Esophagus (tissue), 2 donors: ENCODE measurements at regions not wholly inside any gene's neighbourhood (a gene's known extent, or its start where the extent isn't known, plus 50 kb on each side); places are given as distances from the start of the nearest gene placed in this dataset.
"Not testable (repeated sequence)": the region's sequence is repeated elsewhere in the genome, so short reads cannot be mapped to it uniquely, and the experiment has no call there.

Experiments used
- H3K27ac ChIP-seq, 2 donors: one replicate each; pipeline ENCODE4 v1.5.1; 2013; ENCODE audit warnings: low read depth in 2 of 2, mild to moderate bottlenecking in 2 of 2, inconsistent platforms in 1 of 2, low read length in 1 of 2, moderate library complexity in 1 of 2
- H3K27me3 ChIP-seq, 2 donors: one replicate each; pipeline ENCODE4 v1.6.1; 2013; ENCODE audit warnings: low read length in 2 of 2, control low read depth in 1 of 2, mild to moderate bottlenecking in 1 of 2; ENCODE audit not compliant: insufficient read depth in 2 of 2, control insufficient read depth in 1 of 2
- H3K36me3 ChIP-seq, 2 donors: one replicate each; pipeline ENCODE4 v1.6.1; 2013; ENCODE audit warnings: low read length in 1 of 2; ENCODE audit not compliant: control insufficient read depth in 2 of 2, insufficient read depth in 2 of 2
- H3K4me1 ChIP-seq, 2 donors: one replicate each; pipeline ENCODE4 v1.6.1; 2013; ENCODE audit warnings: low read length in 1 of 2; ENCODE audit not compliant: control insufficient read depth in 2 of 2, insufficient read depth in 2 of 2
- H3K4me3 ChIP-seq, 2 donors: one replicate each; pipeline ENCODE4 v1.5.1; 2013; ENCODE audit warnings: low read length in 2 of 2, mild to moderate bottlenecking in 2 of 2, low read depth in 1 of 2, moderate library complexity in 1 of 2
- H3K9me3 ChIP-seq, 2 donors: one replicate each; pipeline ENCODE4 v1.6.1; 2013; ENCODE audit warnings: mild to moderate bottlenecking in 2 of 2, low read depth in 1 of 2, low read length in 1 of 2, moderate library complexity in 1 of 2; ENCODE audit not compliant: control insufficient read depth in 2 of 2, insufficient read depth in 1 of 2
- WGBS, 2 donors: extraction: QIAGEN DNeasy Blood & Tissue Kit; methylation state at CpG; one replicate each; pipeline ENCODE4 v1.1.7; 2013; 5-methylcytosine and 5-hydroxymethylcytosine counted together
- donor health status: healthy with polysubstance abuse.
- donor health status: Bipolar disorder and iron deficiency.

DNA sequence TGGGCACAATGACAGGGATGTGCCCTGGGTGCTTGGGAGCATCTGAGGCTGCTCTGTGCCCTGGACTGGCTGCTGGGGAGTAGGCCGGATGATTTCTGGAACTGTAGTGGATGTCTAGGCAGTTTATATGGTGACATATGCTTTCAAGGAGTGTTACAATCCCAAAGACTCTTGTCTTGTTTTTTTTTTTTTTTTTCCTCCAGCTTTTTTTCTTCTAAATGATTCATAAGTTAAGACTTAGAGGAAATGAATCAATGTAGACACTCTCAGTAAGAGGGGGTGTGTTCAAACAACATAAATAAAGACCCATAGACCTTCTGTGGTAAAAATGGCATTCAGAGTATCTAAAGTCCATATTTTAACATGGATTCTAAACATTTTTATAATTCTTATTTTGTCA lies 706.1 kb upstream of the GOLIM4 start:
- H3K4me1 ChIP-seq = no peaks in the 10 kb centered on the region

DNA sequence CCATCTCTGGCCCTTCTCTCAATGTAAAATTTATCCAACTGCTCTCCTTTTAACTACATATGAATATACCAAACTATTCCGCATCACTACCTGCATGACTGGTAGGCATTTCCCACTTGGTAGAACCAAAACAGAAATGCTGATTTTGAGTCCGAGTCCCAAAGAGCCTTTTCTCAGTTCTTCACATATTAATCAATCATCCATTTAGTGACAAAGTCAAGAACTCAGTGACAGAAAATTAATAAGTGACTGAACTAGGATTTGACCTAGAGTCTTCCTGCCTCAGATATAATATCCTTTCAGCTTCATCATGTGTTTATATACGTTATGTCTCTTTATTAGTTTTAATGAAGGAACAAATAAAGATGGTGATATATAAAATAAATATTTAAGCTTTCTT lies 700.6 kb upstream of the GOLIM4 start:
- 77 to 80% methylated on average over 3 of the region's 3 CpGs for WGBS, 2 donors
- Histone ChIP-seq H3K4me1 (no peaks in the 10 kb centered on the region), H3K9me3 (no peaks in the 10 kb centered on the region), H3K27me3 (no peaks in the 10 kb centered on the region), H3K27ac (no peak overlapping the region), H3K36me3 (no peaks in the 10 kb centered on the region), H3K4me3 (no peak overlapping the region)

More for the DNA sequence above, 706.1 kb upstream of the GOLIM4 start:
- no peak overlapping the region for H3K27ac ChIP-seq
- H3K27me3 ChIP-seq = no peaks in the 10 kb centered on the region
- WGBS, 2 donors = 85 to 87% methylated on average over 1 of the region's 1 CpG
- H3K9me3 ChIP-seq = no peaks in the 10 kb centered on the region
- H3K36me3 ChIP-seq = no peaks in the 10 kb centered on the region
- no peak overlapping the region for H3K4me3 ChIP-seq

DNA sequence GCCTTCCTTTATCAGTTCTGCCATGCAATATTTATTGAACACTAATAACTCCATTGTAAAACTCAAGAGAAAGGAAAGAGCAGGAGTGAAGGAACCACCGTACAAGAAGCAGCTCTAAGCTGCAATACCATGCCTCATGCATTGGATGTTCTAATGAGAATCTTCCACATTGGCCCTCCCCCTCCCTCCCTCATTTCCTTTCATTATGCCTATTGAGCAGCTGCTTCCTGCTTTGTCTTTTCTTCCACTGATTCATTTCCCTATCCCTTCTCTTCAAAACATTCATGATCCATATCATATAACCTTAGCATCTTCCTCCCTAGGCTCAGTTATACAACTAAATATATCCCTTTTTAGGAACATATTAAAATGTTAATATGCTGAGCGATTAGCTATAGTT lies 698.7 kb upstream of the GOLIM4 start:
- Histone ChIP-seq H3K9me3 (no peaks in the 10 kb centered on the region), H3K27ac (no peak overlapping the region), H3K36me3 (no peaks in the 10 kb centered on the region), H3K4me3 (no peak overlapping the region), H3K4me1 (no peaks in the 10 kb centered on the region), H3K27me3 (no peaks in the 10 kb centered on the region)
- WGBS, 2 donors = 82 to 83% methylated on average over 2 of the region's 2 CpGs

DNA sequence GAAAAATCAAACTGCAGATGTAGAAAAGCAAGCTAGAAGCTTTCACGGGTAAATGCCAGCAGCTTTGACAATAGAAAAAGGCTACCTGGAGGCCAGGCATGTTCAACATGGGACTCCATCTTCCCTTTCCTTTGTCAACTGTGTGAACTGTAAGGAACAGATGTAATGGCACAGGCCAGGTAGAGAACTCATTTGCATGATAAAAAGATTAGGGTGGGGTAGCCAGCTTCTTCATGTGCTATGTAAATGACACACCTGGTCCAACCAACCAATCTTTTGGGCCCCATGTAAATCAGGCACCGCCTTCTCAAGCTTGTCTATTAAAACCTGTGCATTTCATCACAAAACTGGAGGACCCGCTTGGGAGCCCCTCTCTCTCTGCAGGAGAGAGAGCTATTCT lies 686.5 kb upstream of the GOLIM4 start:
- 90 to 93% methylated on average over 3 of the region's 3 CpGs for WGBS, 2 donors

DNA sequence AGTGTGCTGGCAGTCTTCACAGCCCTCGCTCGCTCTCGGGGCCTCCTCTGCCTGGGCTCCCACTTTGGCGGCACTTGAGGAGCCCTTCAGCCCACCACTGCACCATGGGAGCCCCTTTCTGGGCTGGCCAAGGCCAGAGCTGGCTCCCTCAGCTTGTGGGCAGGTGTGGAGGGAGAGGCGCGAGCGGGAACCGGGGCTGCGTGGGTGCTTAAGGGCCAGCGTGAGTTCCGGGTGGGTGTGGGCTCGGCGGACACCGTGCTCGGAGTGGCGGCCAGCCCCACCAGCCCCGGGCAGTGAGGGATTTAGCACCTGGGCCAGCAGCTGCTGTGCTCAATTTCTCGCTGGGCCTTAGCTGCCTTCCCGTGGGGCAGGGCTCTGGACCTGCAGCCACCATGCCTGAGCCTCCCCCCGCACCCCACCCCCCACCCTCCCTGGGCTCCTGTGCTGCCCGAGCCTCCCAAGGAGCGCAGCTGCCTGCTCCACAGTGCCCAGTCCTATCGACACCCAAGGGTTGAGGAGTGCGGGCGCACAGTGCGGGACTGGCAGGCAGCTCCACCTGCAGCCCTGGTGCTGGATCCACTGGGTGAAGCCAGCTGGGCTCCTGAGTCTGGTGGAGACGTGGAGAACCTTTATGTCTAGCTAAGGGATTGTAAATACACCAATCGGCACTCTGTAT lies 684.4 kb upstream of the GOLIM4 start:
- not testable (repeated sequence) for H3K27ac ChIP-seq, H3K4me1 ChIP-seq, H3K4me3 ChIP-seq, H3K36me3 ChIP-seq, H3K9me3 ChIP-seq, H3K27me3 ChIP-seq
- WGBS, 2 donors = 95 to 96% methylated on average over 26 to 28 of the region's 28 CpGs

More for the DNA sequence above, 686.5 kb upstream of the GOLIM4 start:
- no peaks in the 10 kb centered on the region for H3K4me1 ChIP-seq
- no peaks in the 10 kb centered on the region for H3K27me3 ChIP-seq
- no peaks in the 10 kb centered on the region for H3K36me3 ChIP-seq
- no peaks in the 10 kb centered on the region for H3K9me3 ChIP-seq
- no peak overlapping the region for H3K27ac ChIP-seq
- no peak overlapping the region for H3K4me3 ChIP-seq

DNA sequence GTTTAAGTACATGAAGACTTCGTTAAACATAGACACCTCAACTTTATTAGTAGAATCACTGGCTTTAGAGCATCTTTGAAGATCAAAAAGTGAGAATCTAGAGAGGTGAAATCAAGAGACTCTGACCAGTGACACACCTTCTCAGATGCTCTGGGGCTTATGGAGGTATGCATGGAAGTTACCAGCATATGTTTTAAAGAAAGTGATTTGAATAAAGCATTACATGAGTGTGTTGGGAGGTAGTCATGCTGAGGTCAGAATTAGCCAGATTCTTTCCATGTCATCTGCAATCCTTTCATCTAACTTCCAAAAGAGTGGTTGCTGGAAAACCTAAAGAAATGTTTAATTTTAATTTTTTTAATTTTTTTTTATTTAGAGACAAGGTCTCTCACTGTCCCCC lies 658.0 kb upstream of the GOLIM4 start:
- Histone ChIP-seq H3K4me3 (no peak overlapping the region), H3K4me1 (no peaks in the 10 kb centered on the region), H3K27me3 (no peaks in the 10 kb centered on the region), H3K9me3 (no peaks in the 10 kb centered on the region), H3K27ac (no peak overlapping the region), H3K36me3 (no peaks in the 10 kb centered on the region)
- WGBS, 2 donors = 63 to 73% methylated on average over 1 of the region's 1 CpG

DNA sequence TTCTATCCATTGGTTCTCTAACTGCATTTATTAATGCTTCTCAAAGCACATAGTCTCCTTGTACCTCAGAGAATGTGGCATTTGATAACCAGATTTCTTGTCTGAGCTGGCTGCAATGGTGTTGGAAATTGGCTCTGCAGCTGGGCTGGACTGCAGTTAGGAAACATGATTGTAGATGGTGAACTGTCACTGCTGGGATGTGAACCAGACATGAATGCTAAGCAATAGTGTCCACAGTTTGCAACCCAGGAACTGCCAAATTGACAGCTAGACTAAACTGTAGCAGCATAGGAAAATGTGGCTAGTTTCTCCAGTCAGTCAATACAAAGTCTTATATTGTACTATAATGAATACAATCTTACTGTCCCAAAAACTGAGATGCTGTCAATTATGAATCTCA lies 656.6 kb upstream of the GOLIM4 start:
- Histone ChIP-seq H3K9me3 (no peaks in the 10 kb centered on the region), H3K4me3 (no peak overlapping the region), H3K27ac (no peak overlapping the region), H3K36me3 (no peaks in the 10 kb centered on the region), H3K4me1 (no peaks in the 10 kb centered on the region), H3K27me3 (no peaks in the 10 kb centered on the region)

DNA sequence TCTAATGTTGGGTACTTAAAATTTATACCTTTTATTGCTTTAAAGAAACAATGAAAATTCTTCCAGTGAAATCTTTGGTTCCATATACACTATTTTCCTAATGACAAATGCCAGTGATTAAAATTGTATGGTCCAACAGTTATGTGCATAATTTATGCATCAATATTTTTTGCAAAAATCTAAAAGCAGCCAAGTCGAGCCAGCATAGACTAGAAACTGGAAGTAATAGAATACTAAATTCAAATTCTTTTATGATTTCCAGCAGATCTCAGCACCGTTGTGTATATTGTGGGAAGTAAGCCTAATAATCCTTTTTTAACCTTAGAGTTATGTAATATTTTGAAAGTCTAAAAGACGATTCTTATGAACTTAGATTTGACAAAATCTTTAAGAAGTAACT lies 652.0 kb upstream of the GOLIM4 start:
- Histone ChIP-seq H3K27me3 (no peaks in the 10 kb centered on the region), H3K36me3 (no peaks in the 10 kb centered on the region), H3K27ac (no peak overlapping the region), H3K9me3 (no peaks in the 10 kb centered on the region), H3K4me3 (no peak overlapping the region), H3K4me1 (no peaks in the 10 kb centered on the region)
- WGBS, 2 donors = 72 to 76% methylated on average over 3 of the region's 3 CpGs

DNA sequence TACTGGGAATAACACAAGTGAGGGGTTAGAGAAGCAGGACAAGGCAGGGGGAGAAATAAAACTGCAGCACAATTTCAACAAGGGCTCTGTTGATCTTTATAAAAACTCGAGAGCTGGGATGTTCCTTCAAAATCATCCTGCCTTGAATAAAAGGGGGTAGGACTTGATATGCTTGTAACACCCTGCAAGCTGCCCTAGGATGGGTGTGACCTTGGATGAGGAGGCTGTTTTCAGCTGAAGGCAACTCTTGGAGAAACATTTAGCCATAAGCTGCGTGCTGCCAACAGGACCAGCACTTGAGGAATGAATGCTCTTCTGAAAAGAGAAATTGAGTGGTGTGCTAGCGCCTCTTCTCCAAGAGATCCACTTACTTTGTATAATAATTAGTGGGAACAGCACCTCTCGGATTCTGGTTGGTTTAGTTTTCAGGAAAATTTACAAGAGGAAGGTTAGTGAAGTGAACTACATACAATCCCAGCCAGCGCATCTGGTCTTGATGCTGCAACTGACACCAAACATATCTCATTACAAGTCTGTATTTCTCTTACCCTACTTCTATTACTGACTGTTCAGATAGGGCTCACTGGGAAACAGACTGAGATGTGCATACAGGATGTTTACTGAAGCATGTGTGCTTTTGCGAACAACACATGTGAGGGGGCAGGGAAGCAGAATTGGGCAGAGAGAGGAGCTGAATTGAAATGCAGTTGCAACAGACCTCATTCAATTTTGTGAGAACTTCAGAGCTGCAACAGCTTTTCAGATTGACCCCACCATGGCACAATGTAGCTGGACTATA lies 643.0 kb upstream of the GOLIM4 start:
- no peaks in the 10 kb centered on the region for H3K9me3 ChIP-seq
- no peaks in the 10 kb centered on the region for H3K36me3 ChIP-seq
- H3K4me3 ChIP-seq = no peak overlapping the region
- H3K27ac ChIP-seq = no peak overlapping the region
- H3K4me1 ChIP-seq = no peaks in the 10 kb centered on the region
- no peaks in the 10 kb centered on the region for H3K27me3 ChIP-seq
- WGBS, 2 donors = 83 to 85% methylated on average over 6 of the region's 6 CpGs

DNA sequence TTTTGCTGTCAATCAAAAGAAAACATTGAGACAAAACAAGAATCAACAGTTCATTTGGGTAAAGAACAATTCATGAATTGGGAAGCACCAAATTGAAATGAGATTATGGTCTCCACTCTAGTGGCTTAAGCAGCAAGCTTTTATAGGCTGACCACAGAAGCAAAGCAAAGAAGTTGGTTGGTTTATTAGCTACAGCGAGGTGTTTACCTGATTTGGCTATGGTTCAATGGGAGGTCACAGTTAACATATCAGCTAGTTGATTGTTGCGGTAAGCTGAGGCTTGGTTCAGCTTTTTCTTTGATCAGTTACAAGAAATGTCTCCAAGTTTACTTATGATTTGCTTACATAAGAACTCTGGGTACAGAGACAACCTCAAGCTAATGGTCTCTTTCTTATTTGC lies 640.5 kb upstream of the GOLIM4 start:
- H3K27me3 ChIP-seq = no peaks in the 10 kb centered on the region
- H3K4me3 ChIP-seq = no peak overlapping the region
- no peaks in the 10 kb centered on the region for H3K36me3 ChIP-seq
- H3K27ac ChIP-seq = no peak overlapping the region
- no peaks in the 10 kb centered on the region for H3K9me3 ChIP-seq
- H3K4me1 ChIP-seq = no peaks in the 10 kb centered on the region
- WGBS, 2 donors = 42 to 59% methylated on average over 2 of the region's 2 CpGs
